ENCODE measurements at regions not wholly inside any gene's neighbourhood (a gene's known extent, or its start where the extent isn't known, plus 50 kb on each side); places are given as distances from the start of the nearest gene placed in this dataset.

- no peak overlapping the region for H3K4me2 ChIP-seq (ENCODE audit: low read length)
- TF ChIP-seq CTCF (IDR thresholded peaks at IDR 0.05), result no peak
Measured at GRCh38 chr16:86877108-86877507, 298.8 kb downstream of the FOXL1 start.

GRCh38 chr16:86877835-86878234 lies 299.5 kb downstream of the FOXL1 start:
- no peaks in the 10 kb centered on the region for H3K9me3 ChIP-seq (ENCODE audit: control insufficient read depth, low read length)
- no peak overlapping the region for H3K9ac ChIP-seq
- no peak overlapping the region for H2AFZ ChIP-seq
- H3K79me2 ChIP-seq, result no peaks in the 10 kb centered on the region
- H3K4me2 ChIP-seq (ENCODE audit: low read length), result no peak overlapping the region
- H3K4me1 ChIP-seq, result peaks cover 3% of the 10 kb centered on the region
- no peaks in the 10 kb centered on the region for H3K27me3 ChIP-seq (ENCODE audit: control insufficient read depth, insufficient read depth, low read length)
- no peak overlapping the region for H3K27ac ChIP-seq
- TF ChIP-seq CTCF (IDR thresholded peaks at IDR 0.05), result no peak
- no peaks in the 10 kb centered on the region for H3K36me3 ChIP-seq (ENCODE audit: control insufficient read depth, insufficient read depth, low read length)
- no peak overlapping the region for H3K4me3 ChIP-seq (ENCODE audit: low read depth, low read length)

More at GRCh38 chr16:86877108-86877507, 298.8 kb downstream of the FOXL1 start:
- Histone ChIP-seq H3K36me3 (ENCODE audit: control insufficient read depth, insufficient read depth, low read length) (no peaks in the 10 kb centered on the region), H3K9ac (no peak overlapping the region), H3K4me1 (peaks cover 5% of the 10 kb centered on the region), H2AFZ (no peak overlapping the region), H3K79me2 (no peaks in the 10 kb centered on the region), H3K27me3 (ENCODE audit: control insufficient read depth, insufficient read depth, low read length) (no peaks in the 10 kb centered on the region), H3K9me3 (ENCODE audit: control insufficient read depth, low read length) (no peaks in the 10 kb centered on the region), H3K27ac (no peak overlapping the region), H3K4me3 (ENCODE audit: low read depth, low read length) (no peak overlapping the region)

GRCh38 chr16:86878236-86879080 lies 300.1 kb downstream of the FOXL1 start:
- no peak overlapping the region for H3K9ac ChIP-seq
- H3K36me3 ChIP-seq (ENCODE audit: control insufficient read depth, insufficient read depth, low read length), result no peaks in the 10 kb centered on the region
- peaks cover 6% of the 10 kb centered on the region for H3K4me1 ChIP-seq
- H3K27me3 ChIP-seq (ENCODE audit: control insufficient read depth, insufficient read depth, low read length), result no peaks in the 10 kb centered on the region
- no peak overlapping the region for H3K4me3 ChIP-seq (ENCODE audit: low read depth, low read length)
- no peak overlapping the region for H3K27ac ChIP-seq
- no peak overlapping the region for H3K4me2 ChIP-seq (ENCODE audit: low read length)
- no peaks in the 10 kb centered on the region for H3K79me2 ChIP-seq
- no peaks in the 10 kb centered on the region for H3K9me3 ChIP-seq (ENCODE audit: control insufficient read depth, low read length)
- no peak for TF ChIP-seq CTCF (IDR thresholded peaks at IDR 0.05)
- no peak overlapping the region for H2AFZ ChIP-seq

GRCh38 chr16:86879268-86879667 lies 300.9 kb downstream of the FOXL1 start:
- Histone ChIP-seq H3K79me2 (no peaks in the 10 kb centered on the region), H3K4me3 (ENCODE audit: low read depth, low read length) (no peak overlapping the region), H3K27ac (no peak overlapping the region), H3K4me2 (ENCODE audit: low read length) (no peak overlapping the region), H3K36me3 (ENCODE audit: control insufficient read depth, insufficient read depth, low read length) (no peaks in the 10 kb centered on the region), H3K9me3 (ENCODE audit: control insufficient read depth, low read length) (no peaks in the 10 kb centered on the region), H3K4me1 (peaks cover 6% of the 10 kb centered on the region), H3K27me3 (ENCODE audit: control insufficient read depth, insufficient read depth, low read length) (no peaks in the 10 kb centered on the region), H2AFZ (no peak overlapping the region), H3K9ac (no peak overlapping the region)
- TF ChIP-seq CTCF (IDR thresholded peaks at IDR 0.05), result no peak
